GM19035 (cell line): ENCODE measurements at regions not wholly inside any gene's neighbourhood (a gene's known extent, or its start where the extent isn't known, plus 50 kb on each side); places are given as distances from the start of the nearest gene placed in this dataset.

Experiments used
- ATAC-seq: cut with Tn5 transposase; IDR thresholded peaks from one replicate; pipeline ENCODE4 v1.9.1; 2021; ENCODE audit not compliant: unreplicated experiment

DNA sequence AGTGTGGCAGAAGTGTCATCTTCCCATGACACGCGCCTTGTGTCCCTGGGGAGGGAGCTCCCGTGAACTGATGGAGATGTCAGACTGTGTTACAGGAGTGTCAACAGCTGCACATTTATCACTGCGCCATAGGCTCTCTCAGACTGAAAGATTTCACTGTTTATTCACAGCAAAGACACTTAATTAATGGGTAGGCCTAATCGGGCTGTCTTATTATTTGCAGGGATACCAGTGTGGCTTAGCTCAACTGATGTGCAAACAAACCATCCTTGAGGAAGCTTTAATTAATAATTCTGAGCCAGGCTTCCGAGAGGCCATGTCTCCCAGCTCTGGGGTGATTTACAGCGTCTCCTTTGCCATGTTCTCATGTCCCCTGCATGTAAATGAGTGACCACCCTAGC, 771.0 kb downstream of the QKI start:
- no peak for ATAC-seq

- no peak for ATAC-seq
These were observed 769.9 kb downstream of the QKI start for GRCh38 chr6:164184410-164184809.

DNA sequence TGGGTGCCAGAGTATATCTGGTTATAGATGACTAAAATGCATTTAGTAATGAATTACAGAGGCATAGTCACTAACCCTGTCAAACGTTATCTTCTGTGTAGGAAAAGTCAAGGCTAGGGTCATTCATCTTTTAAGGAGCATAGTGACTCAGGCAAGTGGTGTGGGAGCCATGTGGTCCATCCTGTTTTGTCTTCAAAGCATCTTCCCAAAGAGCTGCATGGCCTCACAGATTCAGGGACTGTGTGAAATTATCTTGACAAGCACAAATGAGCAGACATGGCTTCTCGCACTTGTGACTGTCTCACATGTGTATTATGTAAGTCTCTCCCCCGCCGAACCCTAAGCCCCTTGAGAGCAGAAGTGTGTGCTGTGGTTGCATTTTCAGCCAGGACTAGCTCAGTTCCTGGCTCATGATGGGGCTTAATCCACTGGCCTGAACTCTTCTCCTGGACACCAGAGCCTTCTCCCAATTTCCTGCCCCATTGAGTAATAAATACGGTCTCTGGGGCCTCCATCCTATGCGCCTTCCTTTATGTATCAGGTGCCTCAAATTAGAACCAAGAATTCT, 769.1 kb downstream of the QKI start:
- no peak for ATAC-seq

GRCh38 chr6:164178679-164179332, 764.3 kb downstream of the QKI start:
- ATAC-seq, result no peak

GRCh38 chr6:164169355-164169754, 754.8 kb downstream of the QKI start:
- no peak for ATAC-seq

GRCh38 chr6:164168595-164168994, 754.1 kb downstream of the QKI start:
- no peak for ATAC-seq

DNA sequence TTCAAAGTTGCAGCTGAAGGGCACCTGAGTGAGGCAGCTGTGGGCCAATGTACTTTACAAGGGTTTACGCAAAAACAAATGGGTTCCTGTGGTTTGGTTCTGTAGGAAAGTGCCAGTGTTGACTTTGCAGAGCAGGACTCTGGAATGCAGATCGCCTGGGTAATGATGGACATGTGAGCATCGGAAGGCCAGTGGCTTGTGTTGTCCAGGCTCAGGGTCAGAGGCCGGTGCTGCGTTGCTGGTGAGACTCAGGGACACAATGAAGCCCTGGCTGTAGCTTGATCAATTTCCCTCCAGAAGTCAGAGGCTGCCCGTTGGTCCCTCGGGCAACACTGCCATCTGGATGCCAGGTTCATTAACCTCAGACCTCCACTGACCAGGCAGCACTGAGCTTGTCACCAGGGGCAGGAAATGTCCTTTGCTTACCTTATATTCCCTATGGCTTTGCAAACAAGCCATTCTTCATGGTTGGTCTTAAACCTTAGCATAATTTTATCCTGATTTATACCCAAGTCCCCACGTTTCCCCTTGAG, 753.4 kb downstream of the QKI start:
- ATAC-seq, result no peak

DNA sequence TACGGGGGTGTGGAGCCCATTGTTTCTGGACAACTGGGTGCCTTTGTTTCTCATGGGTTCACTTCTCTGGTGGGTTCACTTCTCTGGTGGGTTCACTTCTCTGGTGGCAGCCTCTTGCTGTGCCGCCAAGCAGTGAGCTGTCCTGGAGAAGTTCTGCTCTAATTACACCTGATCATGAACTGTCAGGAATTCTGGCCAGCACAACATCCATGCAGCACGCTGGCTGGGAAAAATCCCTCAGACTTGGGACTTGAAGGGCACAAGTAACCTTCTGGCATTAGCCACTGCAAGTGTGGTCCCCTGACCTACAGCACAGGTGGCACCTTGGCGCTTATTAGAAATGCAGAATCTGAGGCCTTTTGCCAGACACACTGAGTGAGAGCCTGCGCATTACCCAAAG, 752.5 kb downstream of the QKI start:
- no peak for ATAC-seq

DNA sequence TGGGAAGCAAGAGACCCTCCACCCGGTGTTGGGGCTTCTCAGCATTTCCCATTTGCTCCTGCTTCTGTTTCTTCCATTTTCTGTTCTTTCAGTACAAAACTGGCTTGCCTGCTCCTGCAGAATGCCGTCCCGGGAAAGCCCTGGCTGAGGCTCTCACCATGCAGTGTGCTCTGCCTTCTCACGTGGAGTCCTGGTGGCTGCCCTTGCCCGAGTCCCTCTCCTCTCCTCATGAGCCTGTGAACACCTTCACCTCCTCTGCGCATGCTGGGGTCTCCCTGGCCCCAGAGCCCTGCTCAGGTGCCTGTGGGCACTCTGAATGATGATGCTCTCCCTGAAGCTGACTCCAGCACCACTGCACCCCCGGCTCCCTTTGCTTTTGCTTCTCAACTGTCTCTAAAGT, 752.0 kb downstream of the QKI start:
- no peak for ATAC-seq

DNA sequence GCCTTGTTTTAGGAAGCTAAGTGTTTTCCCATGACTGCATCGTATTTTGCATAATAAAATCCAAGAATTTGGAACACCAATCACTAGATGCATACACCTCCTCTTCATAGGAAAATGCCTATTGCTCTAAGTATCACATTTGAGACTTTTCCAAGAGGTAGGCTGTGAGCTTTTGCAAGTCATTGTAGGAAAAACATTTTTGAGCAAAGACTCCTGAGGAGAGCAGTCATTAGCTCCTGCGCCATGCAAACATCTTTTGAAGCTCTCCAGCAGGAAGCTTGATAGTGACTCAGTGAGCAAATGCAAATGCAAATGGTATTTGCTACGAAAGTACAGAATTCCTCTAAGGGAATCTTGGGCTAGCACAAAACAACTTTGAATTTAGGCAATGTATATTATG, 750.4 kb downstream of the QKI start:
- ATAC-seq, result no peak

GRCh38 chr6:164163239-164163638, 748.7 kb downstream of the QKI start:
- ATAC-seq, result no peak

DNA sequence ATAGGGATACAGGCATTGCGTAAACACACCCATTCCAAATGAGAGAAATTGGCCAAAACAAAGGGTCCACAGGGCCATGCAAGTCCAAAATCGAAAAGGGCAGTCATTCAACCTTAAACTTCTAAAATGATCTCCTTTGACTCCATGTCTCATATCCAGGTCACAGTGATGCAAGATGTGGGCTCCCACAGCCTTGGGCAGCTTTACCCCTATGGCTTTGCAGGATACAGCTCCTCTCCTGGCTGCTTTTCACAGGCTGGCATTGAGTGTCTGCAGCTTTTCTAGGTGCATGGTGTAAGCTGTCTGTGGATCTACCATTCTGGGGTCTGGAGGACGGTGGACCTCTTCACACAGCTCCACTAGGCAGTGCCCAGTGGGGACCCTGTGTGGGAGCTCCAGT, 744.5 kb downstream of the QKI start:
- ATAC-seq, result no peak

DNA sequence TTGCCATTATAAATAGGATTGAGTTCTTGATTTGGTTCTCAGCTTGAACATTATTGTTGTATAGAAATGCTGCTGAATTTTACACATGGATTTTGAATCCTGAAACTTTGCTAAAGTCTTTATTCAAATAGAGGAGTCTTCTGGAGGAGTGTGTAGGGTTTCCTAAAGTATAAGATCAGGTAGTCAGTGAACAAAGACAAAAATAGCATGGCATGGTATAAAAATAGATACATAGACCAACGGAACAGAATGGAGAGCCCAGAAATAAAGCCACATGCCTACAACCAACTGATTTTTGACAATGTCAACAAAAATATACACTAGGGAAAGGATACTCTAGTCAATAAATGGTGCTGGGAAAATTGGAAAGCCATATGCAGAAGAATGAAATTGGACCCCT, 740.1 kb downstream of the QKI start:
- ATAC-seq, result no peak

GRCh38 chr6:164152611-164153010, 738.1 kb downstream of the QKI start:
- no peak for ATAC-seq

DNA sequence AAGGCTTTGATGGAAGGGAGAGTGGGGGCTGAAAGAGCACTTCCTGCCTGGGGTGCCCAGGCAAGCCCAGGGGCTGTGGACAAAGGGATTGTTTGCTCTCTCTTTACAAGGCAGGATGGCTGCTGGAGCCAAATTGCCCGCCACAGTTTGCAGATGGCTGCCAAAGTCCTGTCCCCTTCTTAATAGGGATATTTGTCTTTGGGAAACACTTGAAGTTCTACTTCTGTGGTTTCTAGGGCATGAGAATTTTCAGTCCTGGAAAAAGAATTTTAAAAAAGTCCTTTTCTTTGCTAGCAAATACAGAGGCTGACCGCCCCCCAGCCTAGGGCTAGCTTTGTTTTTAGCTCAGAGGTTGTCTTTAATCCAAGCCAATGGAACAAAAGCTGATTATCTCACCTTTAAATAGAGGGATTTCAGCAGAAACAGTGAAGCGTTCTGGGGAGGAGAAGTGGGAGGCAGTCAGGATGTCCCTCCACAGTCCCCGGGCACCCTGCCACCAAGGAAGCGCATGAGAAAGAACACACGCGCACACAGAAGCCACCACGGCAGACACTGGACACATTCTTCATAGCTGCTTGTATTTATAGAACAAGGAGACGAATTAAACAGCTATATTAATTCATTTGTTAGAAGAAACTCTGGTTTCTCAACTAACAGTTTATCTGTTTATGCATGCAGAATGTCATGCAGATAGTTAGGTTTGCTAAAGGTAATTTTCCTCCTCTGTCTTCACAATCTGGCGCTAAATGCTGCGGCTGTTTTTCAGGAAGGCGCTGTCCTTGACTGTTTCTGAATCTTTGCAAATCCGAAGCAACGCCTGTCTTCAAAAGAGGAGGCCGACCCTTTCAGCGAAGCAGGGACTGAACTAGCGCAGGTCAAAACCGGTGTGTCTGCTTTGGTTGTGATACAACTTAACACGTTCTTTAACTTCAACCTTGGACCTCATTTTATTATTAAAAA, 736.9 kb downstream of the QKI start:
- no peak for ATAC-seq

DNA sequence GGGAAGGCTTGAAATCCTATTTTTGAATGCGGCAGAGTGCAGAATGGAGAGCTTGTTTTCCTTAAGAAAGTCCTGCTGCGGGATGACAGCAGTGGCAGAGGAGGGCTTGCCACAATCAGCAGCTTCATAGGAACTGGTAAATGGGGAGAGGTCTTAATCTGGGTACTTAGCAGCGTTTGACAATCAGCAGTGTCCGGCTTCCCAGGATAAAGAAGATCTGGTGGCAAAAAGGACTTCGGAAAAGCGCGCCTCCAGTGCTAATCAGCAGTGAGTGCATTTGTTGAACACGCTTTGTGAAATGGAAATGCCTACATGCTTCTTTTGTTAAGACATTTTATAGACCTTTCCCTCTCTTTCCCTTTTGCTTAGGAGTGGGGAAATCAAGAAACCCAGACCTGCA, 735.7 kb downstream of the QKI start:
- no peak for ATAC-seq

DNA sequence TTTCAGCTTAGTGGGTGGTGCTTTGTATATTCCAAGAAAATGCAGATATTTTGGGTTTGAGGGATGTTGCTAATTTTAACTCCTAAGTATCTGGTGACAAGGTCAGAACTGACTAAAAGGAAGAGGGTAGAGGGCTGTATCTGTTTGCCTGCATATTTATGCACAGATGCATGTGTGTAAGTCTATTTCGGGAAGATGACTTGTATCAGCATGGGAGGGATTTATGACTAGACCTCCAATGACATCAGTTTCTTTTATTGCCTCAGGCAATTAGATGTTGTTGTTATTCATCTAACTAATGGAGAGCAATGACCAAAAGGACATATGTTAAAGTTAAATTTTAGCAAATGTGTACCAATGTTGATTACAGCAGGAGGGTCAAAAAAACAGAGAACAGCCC, 734.3 kb downstream of the QKI start:
- ATAC-seq, result no peak

GRCh38 chr6:164144316-164144715, 729.8 kb downstream of the QKI start:
- ATAC-seq, result no peak

DNA sequence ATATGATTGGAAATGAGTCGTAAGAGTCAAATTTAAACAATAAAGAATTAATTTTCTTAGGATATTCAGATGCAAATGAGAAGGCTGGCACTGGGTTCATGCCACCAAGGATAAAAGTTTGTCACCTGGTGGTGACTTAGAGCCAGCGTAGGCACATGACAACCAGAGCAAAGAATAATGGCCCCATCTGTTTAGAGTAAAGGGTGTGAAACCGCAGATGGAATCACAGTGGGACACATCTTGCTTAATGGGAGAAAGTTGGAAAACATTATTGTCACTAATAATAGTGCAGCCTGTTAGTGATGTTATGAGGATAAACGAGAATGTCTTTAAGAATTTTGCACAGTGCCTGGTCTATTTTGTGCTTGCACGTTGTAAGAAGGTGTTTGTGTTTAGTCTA, 727.8 kb downstream of the QKI start:
- no peak for ATAC-seq

GRCh38 chr6:164135511-164136132, 721.1 kb downstream of the QKI start:
- no peak for ATAC-seq

DNA sequence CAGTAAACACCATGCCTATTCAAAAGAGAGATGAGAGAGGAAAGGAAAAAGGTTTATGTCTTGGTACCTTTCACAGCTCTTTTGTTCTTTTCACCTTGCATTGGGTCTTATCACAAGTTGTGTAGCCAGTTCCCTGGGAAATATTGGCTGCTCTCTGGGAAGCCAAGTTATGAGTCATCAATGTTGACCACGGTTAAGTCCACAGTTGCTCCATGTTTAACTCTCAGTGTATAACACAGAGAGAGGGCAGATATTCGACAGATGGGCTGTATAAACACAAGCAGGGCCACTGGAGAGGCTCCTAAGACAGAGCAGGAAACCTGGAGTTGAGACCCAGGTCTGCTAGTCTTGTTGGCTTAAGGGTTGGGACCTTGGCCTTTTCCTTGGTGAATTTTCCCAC, 718.6 kb downstream of the QKI start:
- no peak for ATAC-seq
